ENCODE measurements at regions not wholly inside any gene's neighbourhood (a gene's known extent, or its start where the extent isn't known, plus 50 kb on each side); places are given as distances from the start of the nearest gene placed in this dataset.

DNA sequence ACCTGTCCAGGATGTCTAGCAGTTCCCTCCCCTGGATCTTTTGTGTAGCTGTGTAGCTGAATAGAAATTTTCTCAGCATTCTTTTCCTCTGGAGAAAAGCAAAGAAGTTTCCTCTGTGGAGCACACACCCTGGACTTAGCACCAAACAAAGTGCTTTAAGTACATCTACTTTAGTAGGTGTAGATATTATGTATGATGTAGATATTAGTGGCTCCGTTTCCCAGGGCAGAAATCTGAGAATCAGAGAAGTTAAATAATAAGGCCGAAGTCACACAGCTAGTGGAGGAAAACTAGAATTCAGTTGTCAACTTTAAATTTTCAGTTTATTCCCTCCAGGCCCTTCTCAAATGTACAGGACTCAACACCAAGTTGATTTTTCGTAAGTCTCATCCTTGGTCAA, 401.7 kb upstream of the NR2F2 start:
- Histone ChIP-seq H3K4me3 (no peak overlapping the region), H3K27ac (no peak overlapping the region), H3K27me3 (no peaks in the 10 kb centered on the region), H3K9me3 (no peaks in the 10 kb centered on the region), H3K4me1 (peaks cover 0 to 9% (median 0%) of the 10 kb centered on the region in 4 donors), H3K36me3 (no peaks in the 10 kb centered on the region)
- TF ChIP-seq CTCF (IDR thresholded peaks at IDR 0.05) = no peak
- DNase-seq = no peak
- intact Hi-C loops (cut with DNase I; ENCODE audit: low total_unique reads) = no loop called here

DNA sequence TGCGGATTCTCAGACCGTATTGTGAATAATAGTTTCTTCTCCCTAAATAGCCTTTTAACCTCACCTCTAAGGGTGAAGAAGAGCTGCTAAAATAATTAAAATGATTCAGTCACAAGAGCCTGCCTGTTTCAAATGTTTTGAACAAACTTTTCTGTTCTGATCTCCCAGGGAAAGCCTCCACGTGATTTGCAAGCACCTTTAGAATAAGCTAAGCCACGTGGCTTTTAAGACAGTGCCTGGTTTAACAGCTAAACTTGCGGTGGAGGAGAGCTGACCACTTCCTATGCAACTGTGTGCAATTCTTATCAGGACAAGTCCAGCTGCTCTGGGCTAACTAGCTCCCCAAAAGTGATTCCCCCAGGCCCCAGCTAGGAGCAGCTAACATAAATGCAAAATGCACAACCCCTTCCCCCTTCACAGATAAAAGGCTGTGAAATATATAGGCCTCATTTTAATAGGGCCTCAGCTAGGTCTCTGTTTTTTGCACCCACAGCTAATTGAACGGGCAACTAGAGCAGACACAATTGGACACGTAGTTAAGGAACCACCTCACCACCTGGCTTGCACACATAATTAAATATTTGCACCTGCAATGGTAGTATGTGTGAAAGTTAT, 401.2 kb upstream of the NR2F2 start:
- no peaks in the 10 kb centered on the region for H3K27me3 ChIP-seq
- no peak overlapping the region for H3K27ac ChIP-seq
- H3K9me3 ChIP-seq = no peaks in the 10 kb centered on the region
- no peak for TF ChIP-seq CTCF (IDR thresholded peaks at IDR 0.05)
- no peaks in the 10 kb centered on the region for H3K36me3 ChIP-seq
- no peak overlapping the region for H3K4me3 ChIP-seq
- no peak for DNase-seq
- intact Hi-C loops (cut with DNase I; ENCODE audit: low total_unique reads) = no loop called here
- H3K4me1 ChIP-seq = peaks cover 0 to 9% (median 0%) of the 10 kb centered on the region in 4 donors

- no peak for DNase-seq
- H3K4me3 ChIP-seq = no peak overlapping the region
- no peak overlapping the region for H3K27ac ChIP-seq
- H3K36me3 ChIP-seq = no peaks in the 10 kb centered on the region
- H3K4me1 ChIP-seq = peaks cover 0 to 16% (median 2%) of the 10 kb centered on the region in 4 donors
- intact Hi-C loops (cut with DNase I; ENCODE audit: low total_unique reads) = no loop called here
- no peaks in the 10 kb centered on the region for H3K9me3 ChIP-seq
- no peaks in the 10 kb centered on the region for H3K27me3 ChIP-seq
- no peak for TF ChIP-seq CTCF (IDR thresholded peaks at IDR 0.05)
Measured at GRCh38 chr15:95930659-95931375, 399.7 kb upstream of the NR2F2 start.

- Histone ChIP-seq H3K27me3 (no peaks in the 10 kb centered on the region), H3K36me3 (no peaks in the 10 kb centered on the region), H3K27ac (no peak overlapping the region), H3K4me3 (no peak overlapping the region), H3K9me3 (no peaks in the 10 kb centered on the region), H3K4me1 (peaks cover 0 to 24% (median 2%) of the 10 kb centered on the region in 4 donors)
- no peak for TF ChIP-seq CTCF (IDR thresholded peaks at IDR 0.05)
- DNase-seq = no peak
- intact Hi-C loops (cut with DNase I; ENCODE audit: low total_unique reads) = no loop called here
Measured at GRCh38 chr15:95931619-95932018, 398.9 kb upstream of the NR2F2 start.

DNA sequence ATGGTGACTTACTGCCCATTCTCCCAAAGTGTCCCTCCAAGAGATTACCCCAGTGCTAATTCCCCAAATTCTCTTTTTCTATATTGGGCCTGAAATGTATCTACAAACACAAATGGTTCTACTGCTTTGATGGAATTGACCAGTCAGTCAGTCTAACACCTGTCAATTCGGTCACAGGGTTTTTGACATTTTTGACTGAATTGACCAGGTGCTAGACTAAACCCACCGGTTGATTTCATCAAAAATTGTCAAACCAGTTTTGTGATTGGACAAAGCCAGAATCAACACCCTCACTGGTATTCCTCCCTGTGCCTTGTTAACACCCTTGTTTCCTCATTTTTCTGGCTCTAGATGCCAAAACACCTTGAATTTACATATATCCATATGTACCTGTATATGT, 398.4 kb upstream of the NR2F2 start:
- no peak for TF ChIP-seq CTCF (IDR thresholded peaks at IDR 0.05)
- Histone ChIP-seq H3K36me3 (no peaks in the 10 kb centered on the region), H3K27ac (no peak overlapping the region), H3K4me1 (peaks cover 0 to 24% (median 2%) of the 10 kb centered on the region in 4 donors), H3K4me3 (no peak overlapping the region), H3K9me3 (no peaks in the 10 kb centered on the region), H3K27me3 (no peaks in the 10 kb centered on the region)
- no peak for DNase-seq
- intact Hi-C loops (cut with DNase I; ENCODE audit: low total_unique reads) = no loop called here
